Adipose tissue (tissue), 3 donors: ENCODE measurements at regions not wholly inside any gene's neighbourhood (a gene's known extent, or its start where the extent isn't known, plus 50 kb on each side); places are given as distances from the start of the nearest gene placed in this dataset.
"Not testable (repeated sequence)": the region's sequence is repeated elsewhere in the genome, so short reads cannot be mapped to it uniquely, and the experiment has no call there.

Experiments used
- H3K27ac ChIP-seq: one replicate; pipeline ENCODE4 v1.5.1; 2013; ENCODE audit warnings: low read depth, low read length
- WGBS, 3 donors: extraction: QIAGEN DNeasy Blood & Tissue Kit; methylation state at CpG; one replicate each; pipeline ENCODE4 v1.1.7; 2013; 5-methylcytosine and 5-hydroxymethylcytosine counted together
- donor health status: healthy with polysubstance abuse.
- donor health status: Bipolar disorder and iron deficiency.
- donor health status: healthy.

DNA sequence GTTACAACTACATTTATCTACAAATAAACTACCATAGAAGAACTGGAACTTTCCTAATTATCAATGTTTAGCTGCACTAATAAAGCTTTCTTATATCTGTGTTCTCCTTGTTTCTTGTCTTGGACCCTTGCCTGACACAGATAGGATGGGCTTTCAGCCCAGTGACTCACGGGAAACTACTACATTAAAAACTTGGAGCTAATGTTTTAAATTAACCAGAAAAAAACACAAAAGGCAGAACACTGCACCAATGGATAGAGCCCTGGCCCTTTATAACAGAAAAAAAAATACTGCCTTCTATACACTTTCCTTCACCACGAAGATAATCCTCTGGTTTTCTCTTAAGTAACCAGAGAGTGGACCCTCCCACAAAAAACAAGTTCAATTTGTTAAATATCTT, 223.9 kb downstream of the BCL2L11 start:
- 31 to 54% (median 38%) methylated on average over 1 of the region's 2 CpGs for WGBS, 3 donors
- not testable (repeated sequence) for H3K27ac ChIP-seq

DNA sequence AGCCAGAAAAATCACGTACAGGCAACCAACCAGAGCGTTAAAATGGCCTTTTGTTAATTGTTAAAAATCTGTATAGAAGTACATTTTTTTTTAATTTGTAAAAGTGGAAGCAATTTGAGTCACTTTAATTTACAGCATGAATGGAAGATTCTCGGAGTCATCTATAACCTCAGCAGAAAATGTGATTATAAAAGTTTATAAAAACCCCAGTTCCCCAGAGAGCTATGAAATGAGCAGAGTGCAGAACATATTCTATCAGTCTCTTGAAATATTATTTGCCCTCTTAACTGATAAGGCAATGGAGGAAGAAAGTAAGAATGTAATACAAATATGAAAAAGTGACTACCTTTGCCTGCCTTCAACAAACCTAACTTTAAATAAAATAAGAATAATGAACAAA, 224.7 kb downstream of the BCL2L11 start:
- 58 to 78% (median 63%) methylated on average over 1 of the region's 3 CpGs for WGBS, 3 donors
- H3K27ac ChIP-seq = not testable (repeated sequence)

DNA sequence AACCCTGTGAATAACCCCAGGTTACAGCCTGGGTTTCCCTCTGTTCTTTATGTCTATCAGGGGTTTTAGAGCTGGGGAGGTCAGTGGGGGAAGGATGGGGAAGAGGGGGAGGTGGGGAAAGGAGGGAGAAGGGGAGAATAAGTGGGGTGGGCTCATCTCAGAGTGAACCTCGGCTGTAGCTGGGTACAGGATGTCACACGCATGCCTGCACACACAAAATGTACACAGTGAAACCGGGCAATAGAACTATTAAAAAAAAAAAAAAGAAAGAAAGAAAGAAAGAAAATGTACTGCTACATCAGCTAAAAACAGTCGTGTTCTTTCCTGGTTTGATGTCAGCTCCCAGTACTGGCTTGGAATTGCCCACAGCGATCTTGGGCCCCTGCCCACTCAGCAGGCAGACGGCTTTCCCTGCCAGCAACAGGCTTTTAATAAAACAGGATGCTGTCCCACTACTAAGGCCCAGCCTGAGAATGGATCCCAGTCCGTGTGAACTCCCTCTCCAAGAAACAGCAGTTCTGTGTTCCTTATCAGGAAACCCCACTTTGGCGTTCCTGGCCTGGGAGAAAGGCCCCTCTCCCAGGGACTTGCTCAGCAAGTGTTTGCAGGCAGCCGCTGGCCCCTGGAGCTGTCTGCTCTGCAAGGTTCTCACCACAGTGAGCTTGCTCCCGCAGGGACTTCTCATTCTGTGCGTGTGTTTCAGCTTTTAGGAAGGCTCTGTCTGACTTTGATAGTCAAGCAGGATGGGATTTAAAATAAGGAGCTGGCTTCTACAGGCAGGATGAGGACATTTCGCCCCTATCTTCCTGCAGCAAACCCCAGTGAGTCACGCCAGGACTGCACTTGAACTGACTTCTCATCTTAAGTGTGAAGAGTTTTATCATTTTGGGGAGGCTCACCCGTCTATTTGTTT, 225.6 kb downstream of the BCL2L11 start:
- 13 to 27% (median 14%) methylated on average over 7 to 11 of the region's 14 CpGs for WGBS, 3 donors
- H3K27ac ChIP-seq = not testable (repeated sequence)

DNA sequence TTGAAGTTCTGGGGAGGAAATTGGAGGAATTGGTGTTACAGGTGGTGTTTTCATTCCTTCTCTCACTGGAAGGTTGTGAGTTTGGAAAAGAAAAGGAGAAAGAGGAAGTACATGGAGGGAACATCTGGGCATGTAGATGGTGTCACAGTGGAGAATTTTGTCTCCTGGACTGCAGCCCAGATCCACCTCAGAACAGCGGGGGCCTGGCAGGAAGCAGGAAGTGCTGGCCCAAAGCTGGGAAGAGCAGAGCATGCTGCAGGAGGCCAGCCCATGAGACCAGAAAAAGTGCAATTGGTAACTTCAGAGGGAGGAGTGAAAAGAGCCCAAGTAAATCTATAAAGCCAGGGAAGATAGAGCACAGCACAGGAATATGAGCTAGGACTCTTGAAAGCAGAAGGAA, 227.0 kb downstream of the BCL2L11 start:
- not testable (repeated sequence) for H3K27ac ChIP-seq
- WGBS, 3 donors = no CpG with 5 or more reads among the region's 1 CpG

DNA sequence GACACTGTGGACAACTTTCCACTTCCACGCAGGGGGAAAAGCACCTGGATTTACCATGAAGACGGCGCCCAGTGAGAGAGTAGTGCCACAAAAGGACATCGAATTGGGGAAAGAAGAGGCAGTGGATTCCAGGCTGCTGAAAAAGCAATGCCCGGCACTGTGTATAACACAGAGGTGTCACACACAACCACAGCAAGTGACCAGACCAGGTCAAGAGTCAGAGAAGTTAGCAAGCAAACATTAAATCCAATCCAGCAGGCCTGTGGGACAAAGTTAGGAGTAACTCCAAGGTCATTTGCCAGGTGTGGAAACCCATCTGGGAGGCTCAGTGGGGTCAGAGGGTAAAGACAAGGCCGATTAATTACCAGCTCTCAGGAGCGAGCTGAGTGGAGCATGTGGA, 227.6 kb downstream of the BCL2L11 start:
- WGBS, 3 donors = no CpG with 5 or more reads among the region's 7 CpGs
- not testable (repeated sequence) for H3K27ac ChIP-seq

DNA sequence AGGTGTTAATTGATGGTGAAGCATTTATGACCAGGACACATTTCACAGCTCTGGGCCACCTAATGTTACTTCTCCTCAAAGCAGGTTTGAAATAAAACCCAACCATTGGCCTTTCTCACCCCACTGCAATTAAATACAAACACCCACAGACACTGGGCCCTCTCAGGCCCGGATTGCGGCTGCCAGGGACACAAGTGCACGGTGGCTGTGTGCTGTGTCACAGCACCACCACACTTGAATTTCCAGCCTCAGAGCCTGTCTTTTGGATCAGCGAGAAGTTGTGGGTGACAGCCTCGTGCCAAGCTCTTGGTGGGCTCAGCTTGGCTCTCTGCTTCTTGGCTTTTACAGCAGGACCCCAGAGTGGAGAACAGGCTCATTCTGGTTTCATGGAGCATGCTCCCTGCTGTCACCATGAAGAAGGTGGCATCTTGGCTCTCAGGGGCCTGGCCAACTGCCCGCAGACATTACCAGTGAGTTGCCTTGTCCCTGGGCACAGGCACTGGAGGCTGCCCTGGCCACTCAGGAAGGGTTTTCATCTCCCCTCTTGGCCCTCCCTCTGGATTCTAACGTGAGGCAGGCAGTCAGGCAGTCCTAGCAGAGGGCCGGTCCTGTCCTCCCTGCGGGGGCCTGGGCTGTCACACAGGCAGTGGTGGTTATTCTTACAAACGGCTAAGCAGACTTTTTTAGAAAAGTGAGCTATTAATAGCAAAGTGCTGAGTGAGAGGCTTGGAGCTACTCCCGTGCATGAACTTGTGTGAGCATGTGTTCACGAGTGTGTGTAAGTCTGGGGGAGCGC, 234.5 kb downstream of the BCL2L11 start:
- WGBS, 3 donors = 64 to 80% (median 70%) methylated on average over 7 to 8 of the region's 13 CpGs
- H3K27ac ChIP-seq = not testable (repeated sequence)

DNA sequence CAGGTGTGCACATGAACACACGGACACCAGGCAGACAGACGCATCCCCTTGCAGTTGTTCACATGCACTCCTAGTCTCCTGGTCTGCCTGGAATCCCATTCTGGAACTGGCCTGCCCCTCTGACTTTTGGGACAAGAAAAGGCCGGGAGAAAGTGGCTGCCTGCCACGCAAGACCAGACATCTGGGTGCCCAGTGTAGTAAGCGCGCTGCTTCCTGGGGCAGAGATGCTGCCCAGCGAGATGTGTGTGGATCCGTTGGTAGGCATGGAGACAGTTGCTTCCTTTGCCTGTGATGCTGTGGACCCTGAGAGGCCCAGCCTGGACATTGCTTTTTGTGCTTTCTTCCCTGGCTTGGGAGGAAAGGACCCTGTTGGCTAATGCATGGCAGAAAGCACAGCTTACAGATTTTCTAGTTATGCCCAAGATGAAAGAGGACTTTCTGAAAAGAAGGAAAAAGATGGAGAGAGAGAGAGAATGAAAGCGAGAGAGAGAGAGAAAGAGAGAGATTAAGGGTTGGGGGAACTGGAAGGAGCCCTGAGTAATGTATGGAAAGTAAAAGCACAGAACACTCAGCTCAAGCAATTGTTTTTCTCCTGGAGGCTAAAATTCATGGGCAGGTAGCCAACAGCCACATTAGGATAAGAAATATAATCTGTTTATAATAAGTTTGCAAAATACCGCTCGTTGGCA, 235.3 kb downstream of the BCL2L11 start:
- WGBS, 3 donors = 74 to 88% (median 88%) methylated on average over 8 to 10 of the region's 11 CpGs
- H3K27ac ChIP-seq = not testable (repeated sequence)

DNA sequence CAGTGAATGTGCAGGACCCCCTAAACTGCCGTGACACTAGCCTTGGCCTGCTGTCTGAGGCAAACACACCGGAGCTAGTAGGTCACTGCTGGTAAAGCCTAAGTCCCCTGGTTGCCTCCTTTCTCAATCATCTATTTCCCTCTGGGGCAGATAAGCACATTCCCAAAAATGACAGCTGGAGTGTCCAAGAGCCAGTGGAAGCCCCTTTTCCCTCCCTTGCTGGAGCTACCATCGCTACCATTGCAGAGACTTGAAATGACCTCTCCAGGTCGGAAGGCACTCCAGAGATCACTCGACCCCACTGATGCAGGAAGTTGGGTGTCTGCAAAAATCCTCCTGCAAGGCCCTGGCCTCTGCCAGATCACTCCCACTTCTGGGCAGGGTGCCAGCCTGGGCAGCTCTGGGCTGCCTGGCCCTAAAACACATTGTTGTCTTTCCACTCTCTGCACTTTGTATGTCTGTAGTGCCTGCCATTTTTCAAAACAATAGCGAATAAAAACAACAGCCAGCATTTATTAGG, 235.9 kb downstream of the BCL2L11 start:
- 0 to 26% (median 7%) methylated on average over 2 to 4 of the region's 6 CpGs for WGBS, 3 donors
- H3K27ac ChIP-seq = not testable (repeated sequence)

DNA sequence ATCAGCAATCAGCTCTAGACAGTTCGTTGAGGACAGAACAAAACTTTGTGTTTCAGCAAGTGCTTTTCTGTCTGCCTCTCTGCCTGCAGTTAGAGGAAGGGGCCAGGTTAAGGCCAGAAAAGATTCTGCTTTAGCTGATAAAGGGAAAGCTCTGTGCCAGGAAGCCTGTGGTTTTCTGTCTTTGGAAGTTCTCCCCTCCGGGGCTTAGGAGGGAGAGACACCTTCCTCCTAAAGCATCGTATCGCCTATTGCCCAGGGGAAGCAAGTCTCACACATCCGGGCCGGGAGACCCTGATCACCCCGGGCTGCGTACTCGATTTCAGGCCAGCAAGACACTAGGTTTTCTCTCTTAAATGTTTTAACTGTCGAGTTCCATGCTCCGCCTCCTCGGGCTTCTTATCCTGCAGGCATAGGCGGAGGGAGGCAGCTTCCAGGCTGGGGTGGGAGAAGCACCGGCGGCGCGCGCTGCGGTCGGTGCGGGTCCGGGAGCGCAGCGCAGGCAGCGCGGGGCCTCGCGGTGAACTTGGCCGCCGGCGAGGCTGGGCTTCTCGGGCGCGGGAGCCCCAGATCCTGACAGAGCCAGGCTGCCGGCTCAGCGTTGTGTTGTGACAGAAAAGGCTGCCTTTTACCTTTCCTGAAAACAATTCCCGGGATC, 245.4 kb downstream of the BCL2L11 start:
- H3K27ac ChIP-seq = not testable (repeated sequence)
- WGBS, 3 donors = 7 to 17% (median 11%) methylated on average over 30 to 32 of the region's 37 CpGs

DNA sequence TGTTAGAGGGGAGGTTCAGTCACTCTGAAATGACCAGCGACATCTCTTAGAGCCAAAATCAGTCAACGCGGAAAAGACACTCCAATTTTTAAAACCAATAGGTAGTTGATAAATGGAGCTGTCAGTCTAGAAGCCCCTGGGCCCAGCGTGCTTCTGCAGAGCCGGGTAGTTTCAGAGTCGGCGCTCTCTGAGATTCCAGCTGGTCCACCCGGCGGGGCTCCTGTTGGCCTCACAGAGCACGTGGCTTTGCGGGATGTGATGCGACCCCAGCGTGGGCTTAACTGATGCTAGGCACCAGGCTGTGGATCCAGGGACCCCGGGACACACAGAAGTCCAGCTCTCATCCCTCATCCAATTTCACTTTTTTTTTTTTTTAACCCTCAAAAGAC, 245.9 kb downstream of the BCL2L11 start:
- WGBS, 3 donors = 34 to 72% (median 70%) methylated on average over 11 to 13 of the region's 14 CpGs
- not testable (repeated sequence) for H3K27ac ChIP-seq

DNA sequence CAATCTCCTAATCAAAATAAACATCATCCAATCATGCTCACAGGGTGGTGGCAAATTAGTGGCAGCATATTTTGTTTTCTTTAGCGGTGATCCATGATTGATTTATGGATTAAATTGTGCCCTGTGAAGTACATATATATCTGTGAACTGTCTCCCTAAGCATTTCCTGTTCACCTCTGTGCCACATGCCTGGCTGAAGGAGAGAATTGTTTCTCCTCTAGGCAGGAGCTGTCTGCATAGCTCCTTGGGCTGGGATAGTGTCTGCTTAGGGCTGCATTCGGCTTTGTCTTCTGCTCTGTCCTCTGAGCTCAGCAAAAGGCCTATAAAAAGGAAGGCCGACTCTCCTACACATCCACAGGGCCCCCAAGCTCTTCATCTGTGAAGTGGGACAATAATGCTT, 246.4 kb downstream of the BCL2L11 start:
- not testable (repeated sequence) for H3K27ac ChIP-seq
- WGBS, 3 donors = 84 to 95% (median 90%) methylated on average over 3 of the region's 3 CpGs

DNA sequence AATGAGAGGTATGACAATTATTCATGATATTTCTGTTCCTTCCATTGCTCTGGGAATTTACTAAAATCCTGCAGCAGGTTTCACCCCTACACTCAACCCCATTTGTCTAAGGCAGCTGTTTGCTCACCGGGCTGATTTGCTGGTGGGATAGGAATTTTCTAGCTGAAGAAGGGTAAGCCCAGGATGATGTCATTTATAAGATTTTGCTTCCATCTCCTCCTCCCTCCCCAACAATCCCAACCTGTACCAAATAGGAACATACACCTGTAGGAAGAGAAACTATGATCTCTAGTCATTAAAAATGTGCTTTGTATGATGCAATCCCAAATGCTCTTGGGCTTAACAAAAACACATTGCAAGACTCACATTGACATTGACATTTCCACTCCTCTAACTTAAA, 247.2 kb downstream of the BCL2L11 start:
- 72 to 89% (median 80%) methylated on average over 1 of the region's 1 CpG for WGBS, 3 donors
- not testable (repeated sequence) for H3K27ac ChIP-seq

DNA sequence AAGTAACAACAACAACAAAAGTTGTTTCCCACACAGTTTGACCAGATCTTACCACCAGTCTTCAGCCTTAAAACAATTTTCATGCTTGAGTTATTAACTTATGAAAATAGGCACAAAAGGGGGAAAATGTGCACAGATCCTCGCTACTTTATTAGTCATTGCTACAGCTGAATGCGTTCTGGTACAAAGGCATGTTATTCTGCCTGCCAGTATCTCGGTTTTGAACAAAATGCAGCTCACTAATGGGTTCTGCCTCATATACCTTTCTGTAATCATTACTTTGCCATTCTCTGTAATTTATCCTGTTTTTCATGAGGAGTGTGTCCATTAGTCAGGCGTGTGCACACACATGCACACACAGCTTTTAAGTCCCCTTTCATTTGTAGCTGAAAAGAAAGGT, 247.6 kb downstream of the BCL2L11 start:
- no CpG with 5 or more reads among the region's 4 CpGs for WGBS, 3 donors
- H3K27ac ChIP-seq = not testable (repeated sequence)

DNA sequence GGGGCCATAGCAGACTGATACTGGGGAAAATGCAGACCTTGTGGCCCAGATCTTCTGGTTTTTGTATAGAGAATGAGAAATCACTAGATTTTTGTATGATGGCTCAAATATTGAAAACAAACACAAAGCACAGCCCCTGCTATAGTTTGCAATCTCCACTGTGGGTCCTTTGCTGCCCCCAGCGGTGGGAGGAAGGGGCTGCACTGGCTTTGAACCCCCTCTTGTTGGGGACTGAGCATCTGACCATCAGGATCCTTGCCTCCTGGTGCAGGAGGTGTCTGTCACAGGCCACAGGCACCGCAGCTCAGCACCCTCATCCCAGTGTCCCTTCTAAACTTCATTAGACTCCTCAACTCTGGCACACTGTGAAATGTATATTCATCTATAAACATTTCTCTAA, 252.3 kb downstream of the BCL2L11 start:
- no CpG with 5 or more reads among the region's 2 CpGs for WGBS, 3 donors
- not testable (repeated sequence) for H3K27ac ChIP-seq

DNA sequence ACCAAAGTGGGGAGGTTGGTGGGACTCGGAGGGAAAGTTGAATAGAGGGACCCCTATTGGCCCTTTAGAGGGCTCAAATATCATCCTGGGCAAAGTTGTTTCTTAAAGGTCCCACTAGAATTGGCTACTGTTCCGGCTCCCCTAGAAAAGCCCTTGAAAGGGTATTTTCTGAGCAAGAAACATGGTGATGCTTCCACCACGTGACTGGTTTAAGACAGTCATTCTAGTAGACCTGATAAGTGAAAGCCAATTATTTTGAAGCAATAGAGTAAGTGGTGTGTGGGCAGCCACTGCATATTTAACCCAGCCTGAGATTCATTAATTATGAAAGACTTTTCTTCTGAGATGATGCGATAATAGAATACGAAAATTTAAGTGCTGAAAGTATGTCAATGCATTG, 253.3 kb downstream of the BCL2L11 start:
- not testable (repeated sequence) for H3K27ac ChIP-seq
- 88 to 93% (median 93%) methylated on average over 5 of the region's 5 CpGs for WGBS, 3 donors

DNA sequence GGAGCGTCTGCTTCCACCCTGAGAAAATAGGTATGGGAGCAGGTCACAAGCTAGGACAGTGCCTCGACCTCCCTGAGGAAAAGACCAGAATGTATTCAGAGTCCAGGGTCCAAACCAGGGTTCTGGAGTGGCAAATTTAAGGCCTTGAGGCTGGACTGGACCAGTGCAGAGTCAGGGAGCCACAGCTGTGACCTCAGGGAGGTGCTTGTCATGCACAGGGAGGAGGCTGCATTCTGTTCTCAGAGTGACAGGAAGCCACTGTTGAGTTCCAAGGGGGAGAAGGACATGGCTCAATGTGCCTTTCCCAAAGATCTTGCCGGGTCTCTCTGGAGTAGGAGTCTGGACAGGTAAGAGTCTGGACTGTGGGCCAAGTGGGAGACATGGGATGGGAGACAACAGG, 254.0 kb downstream of the BCL2L11 start:
- 88 to 93% (median 91%) methylated on average over 1 to 2 of the region's 3 CpGs for WGBS, 3 donors

DNA sequence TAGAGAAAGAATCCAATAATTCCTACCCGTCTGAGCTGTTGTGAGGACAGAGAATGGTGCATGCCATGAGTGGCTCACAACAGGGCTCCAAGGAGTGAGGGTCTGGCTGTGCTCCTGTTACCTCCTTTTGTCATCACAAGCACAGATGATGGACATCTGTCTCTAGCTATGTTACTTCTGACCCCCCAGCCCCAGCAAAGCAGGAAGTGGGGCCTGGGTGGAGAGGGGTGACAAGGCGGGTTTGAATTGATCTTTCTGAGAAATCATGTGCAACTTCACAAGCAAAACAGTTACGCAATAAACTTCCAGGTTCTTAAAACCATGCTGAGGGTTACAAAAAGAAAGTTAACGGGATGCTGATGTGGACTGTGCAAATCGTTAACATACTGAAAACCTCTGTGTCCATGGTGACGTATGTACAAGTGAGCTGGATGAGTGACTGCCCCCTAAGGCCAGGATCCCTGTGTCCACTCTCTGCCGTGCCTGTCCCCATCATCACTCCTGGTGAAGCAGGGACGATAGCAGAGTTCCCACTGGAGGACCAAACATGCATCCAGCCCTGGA, 254.7 kb downstream of the BCL2L11 start:
- 55 to 87% (median 65%) methylated on average over 7 of the region's 8 CpGs for WGBS, 3 donors

More for the DNA sequence above, 254.0 kb downstream of the BCL2L11 start:
- not testable (repeated sequence) for H3K27ac ChIP-seq

More for the DNA sequence above, 254.7 kb downstream of the BCL2L11 start:
- not testable (repeated sequence) for H3K27ac ChIP-seq
